H9 (cell line): ENCODE measurements at regions not wholly inside any gene's neighbourhood (a gene's known extent, or its start where the extent isn't known, plus 50 kb on each side); places are given as distances from the start of the nearest gene placed in this dataset.
A peak's percentile ranks its signal among the peaks of the same experiment; 100 is the strongest.

ENCODE experiments used
- DNase-seq: peaks from one replicate; pipeline ENCODE4 v3.0.0-alpha.2; 2017
- H2AFZ ChIP-seq: one replicate; pipeline ENCODE4 v1.6.1; 2013; ENCODE audit warnings: mild to moderate bottlenecking, low read length, control low read depth, moderate library complexity
- H2AK5ac ChIP-seq: 2 replicates; pipeline ENCODE4 v1.6.1; 2013; ENCODE audit warnings: low read length, control low read depth, mixed read lengths; ENCODE audit not compliant: insufficient read length
- H2BK120ac ChIP-seq: one replicate; pipeline ENCODE4 v1.6.1; 2013; ENCODE audit warnings: low read depth, mild to moderate bottlenecking, low read length, control low read depth, inconsistent platforms; ENCODE audit not compliant: poor library complexity, severe bottlenecking
- H2BK12ac ChIP-seq: 2 replicates; pipeline ENCODE4 v1.6.1; 2013; ENCODE audit warnings: low read length, control low read depth, mixed read lengths, low read depth; ENCODE audit not compliant: insufficient read length
- H2BK15ac ChIP-seq: 2 replicates; pipeline ENCODE4 v1.6.1; 2013; ENCODE audit warnings: low read depth, low read length, control low read depth
- H2BK20ac ChIP-seq: one replicate; pipeline ENCODE4 v1.6.1; 2013; ENCODE audit warnings: low read depth, mild to moderate bottlenecking, low read length, control low read depth, inconsistent platforms; ENCODE audit not compliant: poor library complexity, severe bottlenecking
- H2BK5ac ChIP-seq: 2 replicates; pipeline ENCODE4 v1.6.1; 2013; ENCODE audit warnings: low read length, control low read depth, mixed read lengths; ENCODE audit not compliant: insufficient read length
- H3K14ac ChIP-seq: 2 replicates; pipeline ENCODE4 v1.6.1; 2013; ENCODE audit warnings: low read length, control low read depth; ENCODE audit not compliant: insufficient read depth
- H3K18ac ChIP-seq: 2 replicates; pipeline ENCODE4 v1.6.1; 2013; ENCODE audit warnings: low read depth, mild to moderate bottlenecking, mixed read lengths, low read length, control low read depth; ENCODE audit not compliant: insufficient read length
- H3K23ac ChIP-seq: 2 replicates; pipeline ENCODE4 v1.6.1; 2013; ENCODE audit warnings: low read length, control low read depth, mixed read lengths, low read depth; ENCODE audit not compliant: insufficient read length
- H3K23me2 ChIP-seq: 2 replicates; pipeline ENCODE4 v1.6.1; 2013; ENCODE audit warnings: low read depth, mild to moderate bottlenecking, mixed read lengths, low read length, control low read depth; ENCODE audit not compliant: insufficient read length, poor library complexity, severe bottlenecking
- H3K27ac ChIP-seq: 2 replicates; pipeline ENCODE4 v1.5.1; 2013; ENCODE audit warnings: low read length, control low read depth, mixed read lengths, low read depth; ENCODE audit not compliant: insufficient read length
- H3K27me3 ChIP-seq: 2 replicates; pipeline ENCODE4 v1.6.1; 2013; ENCODE audit warnings: low read length, control low read depth, inconsistent platforms; ENCODE audit not compliant: insufficient read depth
- H3K4ac ChIP-seq: 2 replicates; pipeline ENCODE4 v1.6.1; 2013; ENCODE audit warnings: low read depth, mild to moderate bottlenecking, control low read depth, inconsistent platforms, low read length, moderate library complexity
- H3K4me1 ChIP-seq: 2 replicates; pipeline ENCODE4 v1.6.1; 2013; ENCODE audit warnings: low read length, control low read depth, inconsistent platforms; ENCODE audit not compliant: insufficient read depth
- H3K4me2 ChIP-seq: 2 replicates; pipeline ENCODE4 v1.6.1; 2013; ENCODE audit warnings: low read length, control low read depth, mixed read lengths; ENCODE audit not compliant: insufficient read length, insufficient read depth
- H3K56ac ChIP-seq: 2 replicates; pipeline ENCODE4 v1.6.1; 2013; ENCODE audit warnings: low read depth, mild to moderate bottlenecking, mixed read lengths, low read length, control low read depth; ENCODE audit not compliant: insufficient read length
- H3K79me1 ChIP-seq: 2 replicates; pipeline ENCODE4 v1.6.1; 2013; ENCODE audit warnings: low read depth, mild to moderate bottlenecking, moderate library complexity, low read length, control low read depth, inconsistent platforms; ENCODE audit not compliant: insufficient read depth, poor library complexity, severe bottlenecking
- H3K79me2 ChIP-seq: 2 replicates; pipeline ENCODE4 v1.6.1; 2013; ENCODE audit warnings: low read length, control low read depth, inconsistent platforms; ENCODE audit not compliant: insufficient read depth
- H3K9ac ChIP-seq: 2 replicates; pipeline ENCODE4 v1.6.1; 2013; ENCODE audit warnings: low read length, control low read depth, mixed read lengths; ENCODE audit not compliant: insufficient read length; ENCODE audit errors: extremely low read depth
- H3K9me3 ChIP-seq: one replicate; pipeline ENCODE4 v1.6.1; 2013; ENCODE audit warnings: low read depth, low read length, inconsistent platforms; ENCODE audit not compliant: control insufficient read depth
- H3T11ph ChIP-seq: one replicate; pipeline ENCODE4 v1.6.1; 2013; ENCODE audit warnings: mild to moderate bottlenecking, low read length, control low read depth, inconsistent platforms
- H4K20me1 ChIP-seq: one replicate; pipeline ENCODE4 v1.6.1; 2013; ENCODE audit not compliant: control insufficient read depth, insufficient read length, insufficient read depth
- H4K5ac ChIP-seq: 2 replicates; pipeline ENCODE4 v1.6.1; 2013; ENCODE audit warnings: low read depth, mild to moderate bottlenecking, mixed read lengths, low read length, control low read depth; ENCODE audit not compliant: insufficient read length
- H4K8ac ChIP-seq: replicated peaks from 2 replicates; pipeline ENCODE4 v1.6.1; 2013; ENCODE audit warnings: low read length, control low read depth, mixed read lengths, low read depth; ENCODE audit not compliant: insufficient read length
- H4K91ac ChIP-seq: 2 replicates; pipeline ENCODE4 v1.6.1; 2013; ENCODE audit warnings: low read depth, mild to moderate bottlenecking, moderate library complexity, mixed read lengths, low read length, control low read depth; ENCODE audit not compliant: insufficient read length
- H3K27ac Mint-ChIP-seq, 3 experiments: 2 replicates in 2 of 3; 3 replicates in 1 of 3; pipeline ENCODE4 v1.8.0; 2020 to 2021; ENCODE audit warnings: mixed read lengths in 3 of 3, mild to moderate bottlenecking in 1 of 3, moderate library complexity in 1 of 3
- H3K27me3 Mint-ChIP-seq: 2 replicates; pipeline ENCODE4 v1.8.0; 2021; ENCODE audit warnings: low read depth, mild to moderate bottlenecking, moderate library complexity, mixed read lengths
- H3K36me3 Mint-ChIP-seq, 3 experiments: 2 replicates in 2 of 3; 3 replicates in 1 of 3; pipeline ENCODE4 v1.8.0; 2020 to 2021; ENCODE audit warnings: low read depth in 3 of 3, mixed read lengths in 3 of 3; ENCODE audit not compliant: insufficient read depth in 1 of 3
- H3K4me1 Mint-ChIP-seq, 2 experiments: 2 replicates each; pipeline ENCODE4 v1.8.0; 2020; ENCODE audit warnings: mixed read lengths in 2 of 2
- H3K4me3 Mint-ChIP-seq, 2 experiments: 2 replicates in 1 of 2; 3 replicates in 1 of 2; pipeline ENCODE4 v1.8.0; 2020 to 2021; ENCODE audit warnings: mild to moderate bottlenecking in 2 of 2, mixed read lengths in 2 of 2, moderate library complexity in 1 of 2
- H3K9me3 Mint-ChIP-seq, 2 experiments: 2 replicates in 1 of 2; 3 replicates in 1 of 2; pipeline ENCODE4 v1.8.0; 2020; ENCODE audit warnings: mild to moderate bottlenecking in 2 of 2, mixed read lengths in 2 of 2, moderate library complexity in 1 of 2
- WGBS: extraction: QIAGEN DNeasy Blood & Tissue Kit; methylation state at CpG from one replicate; pipeline ENCODE4 v1.1.7; 2013; ENCODE audit warnings: missing lambda C conversion rate, low lambda C conversion rate, mixed read lengths; ENCODE audit not compliant: insufficient read length; ENCODE audit errors: extremely low coverage; 5-methylcytosine and 5-hydroxymethylcytosine counted together
- TF ChIP-seq, protein P1 (sequence below): fragments of 200-600 bp; sonication (generic); conservative IDR thresholded peaks from 3 replicates; pipeline ENCODE4 v1.8.0; 2021; ENCODE audit warnings: antibody characterized with exemption, mild to moderate bottlenecking

GRCh38 chr7:145732521-145732920 is 384.1 kb upstream of the CNTNAP2 start:
- Histone ChIP-seq H3K9me3 (no peaks in the 10 kb centered on the region), H2AK5ac (no peak overlapping the region), H3K27me3 (no peaks in the 10 kb centered on the region), H3K56ac (no peak overlapping the region), H2BK15ac (no peak overlapping the region), H4K20me1 (no peaks in the 10 kb centered on the region), H3K14ac (no peak overlapping the region), H3K4me1 (no peaks in the 10 kb centered on the region; the same call in 1 of the 2 replicates), H3K27ac (no peak overlapping the region), H4K8ac (no peak overlapping the region), H3K18ac (no peak overlapping the region), H3K4me2 (no peak overlapping the region), H2BK5ac (no peak overlapping the region), H3K23ac (no peak overlapping the region), H2BK12ac (no peak overlapping the region), H2AFZ (no peak overlapping the region), H3K9ac (no peak overlapping the region), H4K5ac (no peak overlapping the region), H3T11ph (no peak overlapping the region), H3K79me1 (no peaks in the 10 kb centered on the region), H4K91ac (no peak overlapping the region), H3K23me2 (no peaks in the 10 kb centered on the region), H2BK20ac (no peak overlapping the region), H3K79me2 (no peaks in the 10 kb centered on the region), H3K4ac (no peak overlapping the region), H2BK120ac (no peak overlapping the region)
- TF ChIP-seq, protein P1, sequence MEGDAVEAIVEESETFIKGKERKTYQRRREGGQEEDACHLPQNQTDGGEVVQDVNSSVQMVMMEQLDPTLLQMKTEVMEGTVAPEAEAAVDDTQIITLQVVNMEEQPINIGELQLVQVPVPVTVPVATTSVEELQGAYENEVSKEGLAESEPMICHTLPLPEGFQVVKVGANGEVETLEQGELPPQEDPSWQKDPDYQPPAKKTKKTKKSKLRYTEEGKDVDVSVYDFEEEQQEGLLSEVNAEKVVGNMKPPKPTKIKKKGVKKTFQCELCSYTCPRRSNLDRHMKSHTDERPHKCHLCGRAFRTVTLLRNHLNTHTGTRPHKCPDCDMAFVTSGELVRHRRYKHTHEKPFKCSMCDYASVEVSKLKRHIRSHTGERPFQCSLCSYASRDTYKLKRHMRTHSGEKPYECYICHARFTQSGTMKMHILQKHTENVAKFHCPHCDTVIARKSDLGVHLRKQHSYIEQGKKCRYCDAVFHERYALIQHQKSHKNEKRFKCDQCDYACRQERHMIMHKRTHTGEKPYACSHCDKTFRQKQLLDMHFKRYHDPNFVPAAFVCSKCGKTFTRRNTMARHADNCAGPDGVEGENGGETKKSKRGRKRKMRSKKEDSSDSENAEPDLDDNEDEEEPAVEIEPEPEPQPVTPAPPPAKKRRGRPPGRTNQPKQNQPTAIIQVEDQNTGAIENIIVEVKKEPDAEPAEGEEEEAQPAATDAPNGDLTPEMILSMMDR, result no peak
- 0 out of 7 replicates have a peak overlapping the region, but pooled peaks of 1 of the 3 experiments have one; percentile 18 for H3K27ac Mint-ChIP-seq
- DNase-seq, result no peak
- peaks cover 10 to 13% of the 10 kb centered on the region in 2 experiments for H3K4me1 Mint-ChIP-seq
- H3K36me3 Mint-ChIP-seq, result no peaks in the 10 kb centered on the region; a peak in 1 of 7 replicates
- H3K9me3 Mint-ChIP-seq, result no peaks in the 10 kb centered on the region
- H3K27me3 Mint-ChIP-seq, result peaks cover 2% of the 10 kb centered on the region; the same call in 1 of the 2 replicates
- H3K4me3 Mint-ChIP-seq, result no peak overlapping the region
- WGBS, result no CpG with 5 or more reads among the region's 2 CpGs
